ENCODE measurements at regions not wholly inside any gene's neighbourhood (a gene's known extent, or its start where the extent isn't known, plus 50 kb on each side); places are given as distances from the start of the nearest gene placed in this dataset.

- DNase-seq (no peak), ATAC-seq (no peak)
- H3K9me3 Mint-ChIP-seq: peaks cover 7% of the 10 kb centered on the region
- H3K27me3 Mint-ChIP-seq: no peaks in the 10 kb centered on the region
- no peak overlapping the region for H3K4me3 Mint-ChIP-seq
- H3K27ac Mint-ChIP-seq: no peak overlapping the region
- no peaks in the 10 kb centered on the region for H3K4me1 Mint-ChIP-seq
- no peaks in the 10 kb centered on the region for H3K36me3 Mint-ChIP-seq (ENCODE audit: low read depth)
Observed at GRCh38 chr4:19947349-19947748, 304.4 kb upstream of the SLIT2 start.

GRCh38 chr4:19945979-19946380 lies 305.7 kb upstream of the SLIT2 start:
- Mint-ChIP-seq H3K27me3 (no peaks in the 10 kb centered on the region), H3K27ac (no peak overlapping the region), H3K36me3 (ENCODE audit: low read depth) (no peaks in the 10 kb centered on the region), H3K4me1 (no peaks in the 10 kb centered on the region), H3K9me3 (peaks cover 4% of the 10 kb centered on the region), H3K4me3 (no peak overlapping the region)
- no peak for ATAC-seq
- no peak for DNase-seq

- Mint-ChIP-seq H3K4me1 (no peaks in the 10 kb centered on the region), H3K9me3 (peaks cover 4% of the 10 kb centered on the region), H3K27ac (no peak overlapping the region), H3K4me3 (no peak overlapping the region), H3K27me3 (no peaks in the 10 kb centered on the region), H3K36me3 (ENCODE audit: low read depth) (no peaks in the 10 kb centered on the region)
- ATAC-seq (no peak), DNase-seq (no peak)
Observed at GRCh38 chr4:19945501-19945900, 306.2 kb upstream of the SLIT2 start.

- H3K36me3 Mint-ChIP-seq (ENCODE audit: low read depth): no peaks in the 10 kb centered on the region
- H3K4me3 Mint-ChIP-seq: no peak overlapping the region
- no peaks in the 10 kb centered on the region for H3K4me1 Mint-ChIP-seq
- DNase-seq (no peak), ATAC-seq (no peak)
- H3K9me3 Mint-ChIP-seq: peaks cover 4% of the 10 kb centered on the region
- H3K27ac Mint-ChIP-seq: no peak overlapping the region
- no peaks in the 10 kb centered on the region for H3K27me3 Mint-ChIP-seq
Observed at GRCh38 chr4:19944806-19945205, 306.9 kb upstream of the SLIT2 start.

GRCh38 chr4:19944251-19944650 lies 307.5 kb upstream of the SLIT2 start:
- no peaks in the 10 kb centered on the region for H3K27me3 Mint-ChIP-seq
- no peak for DNase-seq
- H3K4me3 Mint-ChIP-seq: no peak overlapping the region
- ATAC-seq: no peak
- H3K27ac Mint-ChIP-seq: no peak overlapping the region
- peaks cover 4% of the 10 kb centered on the region for H3K9me3 Mint-ChIP-seq
- no peaks in the 10 kb centered on the region for H3K4me1 Mint-ChIP-seq
- H3K36me3 Mint-ChIP-seq (ENCODE audit: low read depth): no peaks in the 10 kb centered on the region

- H3K27me3 Mint-ChIP-seq: no peaks in the 10 kb centered on the region
- H3K4me1 Mint-ChIP-seq: no peaks in the 10 kb centered on the region
- peaks cover 8% of the 10 kb centered on the region for H3K9me3 Mint-ChIP-seq
- DNase-seq (no peak), ATAC-seq (no peak)
- H3K27ac Mint-ChIP-seq: no peak overlapping the region
- no peaks in the 10 kb centered on the region for H3K36me3 Mint-ChIP-seq (ENCODE audit: low read depth)
- H3K4me3 Mint-ChIP-seq: no peak overlapping the region
Observed at GRCh38 chr4:19941434-19941833, 310.3 kb upstream of the SLIT2 start.

- H3K9me3 Mint-ChIP-seq: peaks cover 9% of the 10 kb centered on the region
- ATAC-seq: no peak
- no peaks in the 10 kb centered on the region for H3K4me1 Mint-ChIP-seq
- H3K27ac Mint-ChIP-seq: no peak overlapping the region
- H3K36me3 Mint-ChIP-seq (ENCODE audit: low read depth): no peaks in the 10 kb centered on the region
- H3K4me3 Mint-ChIP-seq: no peak overlapping the region
- no peak for DNase-seq
- H3K27me3 Mint-ChIP-seq: no peaks in the 10 kb centered on the region
Observed at GRCh38 chr4:19940861-19941260, 310.8 kb upstream of the SLIT2 start.

GRCh38 chr4:19936476-19936875 lies 315.2 kb upstream of the SLIT2 start:
- ATAC-seq (no peak), DNase-seq (no peak)
- no peak overlapping the region for H3K27ac Mint-ChIP-seq
- H3K4me3 Mint-ChIP-seq: no peak overlapping the region
- no peaks in the 10 kb centered on the region for H3K27me3 Mint-ChIP-seq
- no peaks in the 10 kb centered on the region for H3K4me1 Mint-ChIP-seq
- peaks cover 17% of the 10 kb centered on the region for H3K9me3 Mint-ChIP-seq
- no peaks in the 10 kb centered on the region for H3K36me3 Mint-ChIP-seq (ENCODE audit: low read depth)

- no peaks in the 10 kb centered on the region for H3K4me1 Mint-ChIP-seq
- no peaks in the 10 kb centered on the region for H3K27me3 Mint-ChIP-seq
- H3K9me3 Mint-ChIP-seq: peaks cover 20% of the 10 kb centered on the region
- ATAC-seq: no peak
- H3K27ac Mint-ChIP-seq: no peak overlapping the region
- H3K36me3 Mint-ChIP-seq (ENCODE audit: low read depth): no peaks in the 10 kb centered on the region
- no peak overlapping the region for H3K4me3 Mint-ChIP-seq
- no peak for DNase-seq
Observed at GRCh38 chr4:19930742-19931141, 321.0 kb upstream of the SLIT2 start.

GRCh38 chr4:19927381-19927780 lies 324.3 kb upstream of the SLIT2 start:
- Mint-ChIP-seq H3K27me3 (no peaks in the 10 kb centered on the region), H3K9me3 (peaks cover 21% of the 10 kb centered on the region), H3K27ac (no peak overlapping the region), H3K4me1 (no peaks in the 10 kb centered on the region), H3K4me3 (no peak overlapping the region), H3K36me3 (ENCODE audit: low read depth) (no peaks in the 10 kb centered on the region)
- no peak for ATAC-seq
- DNase-seq: no peak

- Mint-ChIP-seq H3K9me3 (peaks cover 14% of the 10 kb centered on the region), H3K27ac (no peak overlapping the region), H3K27me3 (no peaks in the 10 kb centered on the region), H3K4me1 (no peaks in the 10 kb centered on the region), H3K36me3 (ENCODE audit: low read depth) (no peaks in the 10 kb centered on the region), H3K4me3 (no peak overlapping the region)
- ATAC-seq (no peak), DNase-seq (no peak)
Observed at GRCh38 chr4:19925516-19925915, 326.2 kb upstream of the SLIT2 start.

GRCh38 chr4:19924761-19925160 lies 326.9 kb upstream of the SLIT2 start:
- Mint-ChIP-seq H3K27me3 (no peaks in the 10 kb centered on the region), H3K9me3 (peaks cover 12% of the 10 kb centered on the region), H3K36me3 (ENCODE audit: low read depth) (no peaks in the 10 kb centered on the region), H3K4me1 (no peaks in the 10 kb centered on the region), H3K4me3 (no peak overlapping the region), H3K27ac (no peak overlapping the region)
- ATAC-seq (no peak), DNase-seq (no peak)

- no peaks in the 10 kb centered on the region for H3K27me3 Mint-ChIP-seq
- DNase-seq (no peak), ATAC-seq (no peak)
- no peak overlapping the region for H3K4me3 Mint-ChIP-seq
- peaks cover 13% of the 10 kb centered on the region for H3K9me3 Mint-ChIP-seq
- H3K4me1 Mint-ChIP-seq: no peaks in the 10 kb centered on the region
- no peaks in the 10 kb centered on the region for H3K36me3 Mint-ChIP-seq (ENCODE audit: low read depth)
- H3K27ac Mint-ChIP-seq: no peak overlapping the region
Observed at GRCh38 chr4:19915276-19915675, 336.4 kb upstream of the SLIT2 start.

GRCh38 chr4:19913650-19914049 lies 338.1 kb upstream of the SLIT2 start:
- Mint-ChIP-seq H3K36me3 (ENCODE audit: low read depth) (no peaks in the 10 kb centered on the region), H3K9me3 (peaks cover 10% of the 10 kb centered on the region), H3K27me3 (no peaks in the 10 kb centered on the region), H3K4me3 (no peak overlapping the region), H3K4me1 (no peaks in the 10 kb centered on the region), H3K27ac (no peak overlapping the region)
- DNase-seq (no peak), ATAC-seq (no peak)

GRCh38 chr4:19910861-19911525 lies 340.7 kb upstream of the SLIT2 start:
- no peak overlapping the region for H3K27ac Mint-ChIP-seq
- H3K27me3 Mint-ChIP-seq: no peaks in the 10 kb centered on the region
- DNase-seq: no peak
- no peaks in the 10 kb centered on the region for H3K36me3 Mint-ChIP-seq (ENCODE audit: low read depth)
- peaks cover 4% of the 10 kb centered on the region for H3K9me3 Mint-ChIP-seq
- no peak for ATAC-seq
- H3K4me3 Mint-ChIP-seq: no peak overlapping the region
- H3K4me1 Mint-ChIP-seq: no peaks in the 10 kb centered on the region

GRCh38 chr4:19905024-19905423 lies 346.7 kb upstream of the SLIT2 start:
- Mint-ChIP-seq H3K27me3 (no peaks in the 10 kb centered on the region), H3K4me1 (no peaks in the 10 kb centered on the region), H3K9me3 (peaks cover 12% of the 10 kb centered on the region), H3K27ac (no peak overlapping the region), H3K4me3 (no peak overlapping the region), H3K36me3 (ENCODE audit: low read depth) (no peaks in the 10 kb centered on the region)
- ATAC-seq: no peak
- DNase-seq: no peak

Measured in activated naive CD8-positive, alpha-beta T cell treated with anti-CD3 and anti-CD28 coated beads, Interleukin-2, amount 50 U/mL, for 24 hours (primary cell).